GF-D8 (cell line): ENCODE measurements at regions not wholly inside any gene's neighbourhood (a gene's known extent, or its start where the extent isn't known, plus 50 kb on each side); places are given as distances from the start of the nearest gene placed in this dataset.
"Not testable (repeated sequence)": the region's sequence is repeated elsewhere in the genome, so short reads cannot be mapped to it uniquely, and the experiment has no call there.

Experiments used
- DNase-seq: peaks from one replicate; lab custom pipeline; 2025; lab: John Stamatoyannopoulos, UW

DNA sequence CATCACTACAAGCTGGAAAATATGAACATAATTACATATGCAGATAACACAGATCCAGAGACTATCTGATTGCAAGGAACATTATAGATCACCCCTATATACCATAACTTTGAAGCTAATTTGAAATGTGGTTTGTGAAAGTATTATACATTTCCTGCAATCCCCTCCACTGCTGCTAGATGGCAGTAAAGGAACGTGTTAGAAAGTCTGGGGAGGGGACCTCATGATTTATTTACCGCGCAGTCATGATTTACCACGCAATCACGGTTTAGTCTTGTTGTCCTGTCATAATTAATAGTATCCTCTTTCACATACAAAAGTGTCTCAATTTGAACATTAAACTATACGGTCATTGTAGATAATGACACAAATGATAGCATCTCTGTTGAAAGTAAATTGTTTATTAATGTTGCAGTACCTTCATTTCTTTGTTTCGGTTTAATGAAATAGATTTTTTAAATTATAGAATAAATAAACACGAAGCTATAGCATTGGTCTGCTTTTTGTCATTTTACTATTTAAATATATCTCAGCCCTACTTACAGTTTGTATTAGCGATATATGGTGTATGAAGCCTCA is 145.3 kb upstream of the PRSS1 start:
- DNase-seq, result peak; percentile 32

DNA sequence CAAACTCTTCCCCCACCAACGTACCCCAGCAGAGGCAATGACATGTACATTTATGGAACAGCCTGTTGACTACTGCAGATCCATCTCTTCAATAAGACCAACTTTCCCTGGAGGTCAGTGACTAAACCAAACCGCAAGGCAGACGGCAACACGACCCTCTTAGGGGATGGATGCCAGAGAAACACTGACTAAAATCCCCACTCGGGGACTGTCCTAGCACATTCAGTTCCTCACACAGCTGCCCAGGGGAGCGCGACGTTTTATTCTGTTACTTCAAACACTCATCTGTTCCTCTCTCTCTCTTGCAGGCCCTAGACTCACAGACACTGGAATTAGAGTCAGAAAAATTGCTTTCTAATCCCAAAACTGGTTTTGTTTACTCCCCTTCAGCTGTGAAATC is 146.5 kb upstream of the PRSS1 start:
- DNase-seq, result no peak

DNA sequence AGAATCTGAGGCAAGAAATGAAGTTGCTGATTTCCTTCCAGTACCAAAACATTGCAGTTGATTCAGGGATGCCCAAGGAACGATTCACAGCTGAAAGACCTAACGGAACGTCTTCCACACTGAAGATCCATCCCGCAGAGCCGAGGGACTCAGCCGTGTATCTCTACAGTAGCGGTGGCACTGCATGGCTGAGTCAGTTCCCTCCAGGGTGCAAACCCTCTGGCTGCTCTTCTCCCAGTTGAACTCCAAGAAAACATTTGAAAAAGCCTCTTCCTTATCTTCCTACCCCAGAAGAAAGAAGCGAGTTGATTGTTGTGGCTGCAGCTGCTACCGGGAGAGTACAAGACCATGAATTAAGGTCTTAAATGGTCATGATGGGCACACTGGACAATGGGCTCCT is 147.1 kb upstream of the PRSS1 start:
- no peak for DNase-seq

DNA sequence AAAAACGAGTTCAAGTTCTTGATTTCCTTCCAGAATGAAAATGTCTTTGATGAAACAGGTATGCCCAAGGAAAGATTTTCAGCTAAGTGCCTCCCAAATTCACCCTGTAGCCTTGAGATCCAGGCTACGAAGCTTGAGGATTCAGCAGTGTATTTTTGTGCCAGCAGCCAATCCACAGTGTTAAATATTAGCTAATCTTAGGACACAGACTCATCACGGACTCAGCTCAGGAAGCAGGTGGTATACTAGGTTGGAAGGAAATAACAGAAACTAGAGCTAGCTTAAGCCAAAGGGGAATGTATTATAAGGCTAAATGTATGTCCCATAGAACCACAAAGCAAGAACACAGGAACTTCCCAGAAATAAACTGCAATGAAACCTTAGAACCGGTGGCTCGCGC is 151.0 kb upstream of the PRSS1 start:
- no peak for DNase-seq

DNA sequence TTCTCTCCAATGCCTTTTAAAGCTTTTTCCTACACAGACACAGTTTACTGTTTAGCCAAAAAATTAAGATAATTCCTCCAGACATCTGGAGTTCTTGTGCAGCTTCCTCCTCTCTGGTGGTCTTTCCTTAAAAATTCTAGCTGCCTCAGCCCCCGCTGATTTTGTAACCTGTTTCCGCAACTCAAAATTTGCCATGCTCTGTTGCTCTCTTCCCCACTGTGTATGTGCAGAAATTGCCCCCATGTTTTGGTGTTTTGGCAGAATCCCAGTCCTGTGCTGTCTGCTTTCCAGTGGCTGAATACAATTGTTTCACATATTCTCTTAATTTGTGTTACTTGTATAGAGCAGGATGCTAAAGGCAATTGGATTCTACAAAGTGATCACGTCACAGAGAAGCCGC is 151.7 kb upstream of the PRSS1 start:
- no peak for DNase-seq

DNA sequence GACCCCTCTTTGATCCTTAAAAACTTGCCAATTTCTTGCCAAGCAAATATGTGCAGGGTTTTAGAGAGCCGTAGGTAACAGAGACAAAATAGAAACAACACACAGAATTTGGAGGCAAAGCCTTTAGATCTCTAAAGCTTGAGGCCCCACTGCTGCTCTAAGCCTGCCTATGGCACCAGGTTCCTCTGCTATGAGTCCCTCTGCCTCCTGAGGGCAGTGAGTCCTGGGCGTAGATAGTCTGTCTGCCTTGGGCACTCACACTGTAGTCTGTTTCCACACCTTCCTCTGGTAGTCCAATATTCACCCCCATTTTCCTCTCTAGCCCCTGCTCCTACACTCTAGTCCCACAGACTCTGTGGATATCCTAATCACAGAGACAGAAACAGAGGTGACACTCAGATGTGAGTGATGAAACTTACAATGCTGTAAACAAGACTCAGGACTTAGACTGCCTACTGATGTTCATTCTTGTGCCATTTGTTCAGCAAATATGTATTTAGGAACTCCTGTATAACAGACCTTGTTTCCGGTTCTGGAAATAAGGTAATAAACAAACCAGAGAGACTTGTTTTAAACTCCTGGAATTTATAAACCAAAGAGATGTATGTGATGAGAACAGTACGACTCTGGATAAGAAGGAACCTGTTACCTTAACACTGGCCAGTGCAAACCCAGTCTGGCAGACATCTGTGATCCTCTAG is 153.3 kb upstream of the PRSS1 start:
- DNase-seq, result no peak

DNA sequence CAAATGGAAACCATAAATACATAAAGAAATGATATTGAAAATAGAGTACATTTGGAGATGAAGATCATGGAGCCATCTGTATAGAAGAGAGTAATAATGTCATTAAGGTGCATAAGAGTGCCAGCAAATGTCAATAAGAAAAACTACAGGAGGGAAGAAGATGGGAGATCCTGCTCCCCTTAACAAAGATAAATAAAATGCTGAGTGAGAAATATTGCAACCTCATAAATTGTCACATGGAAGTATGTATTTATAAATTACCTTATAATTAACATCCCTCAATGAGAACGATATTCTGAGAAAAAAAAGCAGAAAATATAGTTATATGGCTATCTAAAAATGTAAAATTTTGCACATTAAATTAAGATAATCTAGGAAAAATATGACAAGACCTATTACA is 155.2 kb upstream of the PRSS1 start:
- DNase-seq, result no peak

DNA sequence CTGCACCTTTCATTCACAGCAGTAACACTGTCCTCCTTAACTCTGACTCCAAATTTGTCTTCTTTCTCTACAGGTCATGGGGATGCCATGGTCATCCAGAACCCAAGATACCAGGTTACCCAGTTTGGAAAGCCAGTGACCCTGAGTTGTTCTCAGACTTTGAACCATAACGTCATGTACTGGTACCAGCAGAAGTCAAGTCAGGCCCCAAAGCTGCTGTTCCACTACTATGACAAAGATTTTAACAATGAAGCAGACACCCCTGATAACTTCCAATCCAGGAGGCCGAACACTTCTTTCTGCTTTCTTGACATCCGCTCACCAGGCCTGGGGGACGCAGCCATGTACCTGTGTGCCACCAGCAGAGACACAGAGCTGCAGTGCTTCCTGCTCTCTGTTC is 156.2 kb upstream of the PRSS1 start:
- no peak for DNase-seq

DNA sequence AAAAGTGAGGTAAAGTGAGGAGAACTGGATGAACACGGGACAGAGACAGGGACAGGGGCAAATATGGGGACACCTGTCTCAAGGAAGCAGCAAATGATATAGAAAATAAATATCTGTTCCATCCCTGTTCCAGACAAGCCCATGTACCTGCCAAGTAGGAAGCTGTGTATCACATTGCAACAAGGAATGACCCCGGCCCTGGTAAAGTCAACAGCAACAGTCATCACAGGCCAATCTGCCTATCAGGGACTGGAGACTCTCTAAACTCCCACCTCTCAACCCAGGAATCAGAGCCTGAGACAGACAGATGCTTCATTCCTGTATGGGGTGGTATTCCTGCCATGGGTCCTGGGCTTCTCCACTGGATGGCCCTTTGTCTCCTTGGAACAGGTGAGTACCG is 156.6 kb upstream of the PRSS1 start:
- DNase-seq, result no peak

DNA sequence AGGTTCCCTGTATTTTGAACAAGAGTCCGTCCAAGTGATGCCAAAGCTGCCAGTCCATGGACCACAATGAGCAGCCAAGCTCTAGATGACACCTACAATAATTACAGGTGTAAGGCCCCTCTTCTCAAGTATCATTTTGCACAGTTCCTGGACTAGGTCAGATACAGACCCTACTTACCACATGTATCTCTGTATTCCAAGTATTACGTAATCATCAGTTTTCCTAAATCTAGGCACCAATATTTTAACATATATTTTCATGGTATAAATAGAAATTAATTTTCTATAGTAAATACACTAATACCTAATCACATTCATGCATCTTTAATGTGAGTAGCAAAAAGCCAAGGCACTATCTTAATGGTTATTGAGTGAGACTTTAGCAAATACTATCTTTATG is 157.0 kb upstream of the PRSS1 start:
- no peak for DNase-seq

DNA sequence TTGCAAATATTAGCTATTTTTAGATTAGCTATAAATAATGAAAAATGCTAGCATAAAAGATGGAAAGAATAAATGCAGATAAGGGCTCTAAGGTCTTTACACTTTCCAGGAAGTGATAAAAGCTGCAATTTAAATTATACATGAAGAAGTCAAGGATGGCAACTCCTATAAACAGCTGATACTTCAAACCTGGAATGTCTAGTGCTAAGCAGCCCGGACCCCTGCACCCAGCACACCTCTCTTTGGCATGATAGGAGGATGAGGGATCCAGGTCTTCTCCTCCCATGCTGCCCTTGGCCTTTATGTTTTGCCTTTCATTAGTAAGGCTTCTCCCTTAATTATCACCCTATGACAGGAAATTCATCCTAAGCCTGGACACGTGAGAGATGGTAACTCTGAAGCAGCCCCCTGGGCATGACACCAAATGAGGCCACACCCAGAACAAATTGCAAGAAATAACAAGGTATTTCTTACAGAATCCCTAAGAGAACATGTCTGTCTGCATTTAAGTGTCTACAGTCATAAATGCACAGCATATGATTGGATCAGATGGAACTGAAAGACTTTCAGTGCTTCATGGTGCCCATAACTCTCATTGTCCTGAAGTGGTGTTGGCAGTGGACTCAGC is 158.3 kb upstream of the PRSS1 start:
- no peak for DNase-seq

DNA sequence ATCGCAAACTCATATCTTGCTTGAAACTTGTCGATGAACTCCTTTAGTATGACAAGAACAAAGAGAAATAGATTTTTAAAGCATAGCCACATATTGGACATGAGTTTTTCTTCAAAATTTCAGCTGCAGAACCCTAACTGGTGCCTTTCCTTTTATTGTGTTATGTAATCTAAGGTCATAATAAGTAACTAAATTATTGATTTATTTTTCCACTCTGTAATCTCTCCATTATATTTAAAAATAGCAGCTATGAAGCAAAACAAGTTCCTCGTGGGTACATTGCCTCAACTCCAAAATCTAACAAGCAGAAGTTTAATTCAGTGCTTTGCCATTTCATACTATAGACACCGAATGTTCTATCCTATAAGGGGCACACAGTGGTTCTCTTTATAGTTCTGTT is 159.2 kb upstream of the PRSS1 start:
- DNase-seq, result no peak

DNA sequence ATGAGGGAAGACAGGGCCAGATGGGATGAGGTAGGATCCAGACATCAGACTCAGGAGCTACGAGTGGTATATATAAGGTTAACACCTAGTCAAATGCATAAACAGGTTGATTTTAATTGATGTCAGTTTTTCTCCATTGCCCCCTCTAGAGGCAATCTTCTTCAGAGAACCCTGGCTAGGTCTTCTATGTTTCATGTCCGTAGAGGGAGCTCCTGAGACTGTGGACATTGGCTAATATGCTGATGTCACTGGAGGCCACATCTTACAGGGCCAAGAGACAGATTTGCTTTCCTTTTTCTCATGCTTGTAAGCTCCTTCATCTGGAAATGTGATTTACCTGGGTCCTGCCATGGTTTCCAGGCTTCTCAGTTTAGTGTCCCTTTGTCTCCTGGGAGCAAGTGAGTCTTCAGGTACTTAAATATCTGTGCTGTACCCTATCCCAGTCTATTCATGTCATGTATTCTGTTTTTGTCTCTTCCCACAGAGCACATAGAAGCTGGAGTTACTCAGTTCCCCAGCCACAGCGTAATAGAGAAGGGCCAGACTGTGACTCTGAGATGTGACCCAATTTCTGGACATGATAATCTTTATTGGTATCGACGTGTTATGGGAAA is 161.6 kb upstream of the PRSS1 start:
- DNase-seq, result peak; percentile 45

DNA sequence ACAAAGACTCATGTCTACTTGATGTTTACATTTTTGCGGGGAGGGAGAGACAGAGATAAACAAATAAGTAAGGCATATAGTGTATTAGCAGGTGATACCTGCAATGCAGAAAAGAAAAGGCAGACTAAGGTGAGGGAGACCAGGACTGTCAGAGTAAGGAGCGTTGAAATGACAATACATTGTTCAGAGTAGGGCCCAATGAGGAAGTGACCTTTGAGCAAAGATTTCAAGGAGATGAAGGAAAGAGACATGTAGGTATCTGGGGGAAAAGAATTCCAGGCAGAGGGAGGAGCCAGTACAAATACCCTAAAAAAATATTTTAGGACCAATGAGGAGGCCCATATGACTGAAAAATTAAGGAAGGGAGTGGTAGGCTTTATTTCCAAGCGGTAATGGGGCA is 162.7 kb upstream of the PRSS1 start:
- no peak for DNase-seq

DNA sequence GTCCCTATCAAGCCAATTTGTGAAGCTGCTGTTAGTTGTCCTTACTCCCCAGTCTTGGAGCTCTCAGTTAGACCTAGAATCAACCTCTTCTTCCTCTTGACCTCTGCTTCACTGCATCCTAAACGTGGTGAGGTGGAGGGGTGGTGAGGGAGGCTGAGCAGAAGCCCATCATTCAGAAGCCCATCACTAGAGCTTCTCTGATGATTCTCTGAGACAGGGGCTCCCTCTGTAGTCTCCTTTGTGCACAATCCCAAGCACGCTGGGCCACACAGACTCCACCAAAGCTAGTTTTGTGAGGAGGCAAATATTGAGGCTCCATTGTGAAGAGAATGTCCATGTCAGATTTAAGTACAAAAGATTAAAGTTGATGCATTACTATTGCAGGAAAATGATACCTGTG is 163.8 kb upstream of the PRSS1 start:
- no peak for DNase-seq

DNA sequence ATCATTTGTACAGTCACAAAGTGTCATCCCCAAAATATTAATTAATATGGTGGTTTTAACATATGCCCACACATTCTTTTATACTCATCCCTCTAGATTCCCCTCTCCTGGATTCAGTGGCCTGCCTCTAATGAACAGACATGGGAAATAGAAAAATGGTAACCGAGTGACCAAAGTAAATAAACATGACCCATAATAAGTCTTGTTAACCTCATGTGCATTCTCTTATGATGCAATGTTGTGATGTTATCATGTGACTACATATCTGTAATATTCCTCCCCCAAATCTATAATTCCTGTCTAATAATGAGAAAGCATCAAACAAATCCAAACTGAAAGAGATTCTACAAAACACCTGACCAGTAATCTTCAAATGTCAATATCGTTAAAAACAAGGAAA is 164.5 kb upstream of the PRSS1 start:
- no peak for DNase-seq

DNA sequence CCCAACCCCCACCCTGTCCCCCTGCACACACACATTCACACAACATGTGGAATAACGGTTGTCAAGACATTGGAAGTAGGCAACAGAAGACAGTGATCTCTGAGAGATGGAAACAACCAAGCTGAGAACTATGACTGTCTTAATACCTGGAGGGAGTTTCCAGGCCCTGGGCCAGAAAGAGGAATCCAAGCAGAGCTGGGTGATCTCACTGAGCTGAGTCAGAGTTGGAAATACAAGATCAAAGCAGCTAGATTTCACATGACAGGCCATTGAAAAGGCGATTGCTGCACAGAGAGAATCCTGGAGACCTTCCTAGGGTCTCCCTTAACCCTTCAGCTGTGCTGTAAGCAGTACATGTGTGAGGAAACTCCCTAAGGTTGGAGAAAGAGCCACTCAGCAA is 165.8 kb upstream of the PRSS1 start:
- no peak for DNase-seq

DNA sequence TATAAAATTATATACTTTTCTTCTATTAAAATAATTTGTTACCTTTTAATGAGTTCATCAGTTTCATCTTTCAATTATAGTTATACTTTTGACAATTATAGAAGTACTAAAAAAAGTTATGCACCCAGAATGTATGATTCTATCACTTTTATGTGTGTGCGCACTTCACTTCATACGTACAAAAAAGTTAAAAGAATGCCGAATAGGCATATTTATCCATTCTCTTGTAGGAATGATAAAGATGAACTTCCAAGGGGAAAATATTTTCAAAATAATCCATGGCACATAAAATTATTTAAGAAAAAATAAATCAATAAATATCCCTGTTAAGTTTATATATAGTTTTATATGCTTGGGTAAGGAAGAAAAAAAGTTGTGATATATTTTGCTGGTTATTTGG is 166.9 kb upstream of the PRSS1 start:
- DNase-seq, result no peak

DNA sequence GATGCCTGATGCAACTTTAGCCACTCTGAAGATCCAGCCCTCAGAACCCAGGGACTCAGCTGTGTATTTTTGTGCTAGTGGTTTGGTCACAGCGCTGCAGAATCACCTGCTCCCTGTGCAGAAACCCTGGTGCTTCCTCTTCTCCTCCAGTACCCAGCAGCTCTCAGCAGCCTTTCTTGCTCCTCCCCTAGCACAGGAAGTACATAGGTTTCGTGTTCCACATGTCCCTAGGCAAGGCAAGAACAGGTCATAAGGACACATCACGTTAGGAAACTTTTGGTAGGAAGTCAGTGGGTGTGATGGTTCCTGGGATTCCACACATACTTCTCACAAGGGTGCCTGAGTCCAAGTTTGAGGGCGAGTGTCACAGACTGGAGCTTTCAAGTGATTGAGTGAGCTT is 167.9 kb upstream of the PRSS1 start:
- DNase-seq, result peak; percentile 37

DNA sequence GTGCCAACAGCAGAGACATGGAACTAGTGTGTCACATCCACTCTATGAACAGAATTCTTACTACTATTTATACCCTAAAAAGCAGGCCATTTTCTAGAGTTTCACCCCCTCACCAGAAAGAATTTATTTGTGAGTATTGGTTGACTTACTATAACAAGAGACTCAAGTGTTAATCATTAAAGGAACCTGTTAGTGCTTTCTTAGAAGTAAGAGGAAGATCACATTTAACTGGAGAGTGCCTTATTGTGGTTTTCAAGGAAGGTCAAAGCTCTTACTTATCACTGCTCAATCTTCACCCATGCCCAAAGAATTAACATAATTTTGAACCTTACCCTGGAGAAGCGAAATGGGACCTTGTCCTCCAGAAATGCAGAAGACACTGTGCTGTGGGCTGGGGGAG is 169.3 kb upstream of the PRSS1 start:
- DNase-seq, result no peak

DNA sequence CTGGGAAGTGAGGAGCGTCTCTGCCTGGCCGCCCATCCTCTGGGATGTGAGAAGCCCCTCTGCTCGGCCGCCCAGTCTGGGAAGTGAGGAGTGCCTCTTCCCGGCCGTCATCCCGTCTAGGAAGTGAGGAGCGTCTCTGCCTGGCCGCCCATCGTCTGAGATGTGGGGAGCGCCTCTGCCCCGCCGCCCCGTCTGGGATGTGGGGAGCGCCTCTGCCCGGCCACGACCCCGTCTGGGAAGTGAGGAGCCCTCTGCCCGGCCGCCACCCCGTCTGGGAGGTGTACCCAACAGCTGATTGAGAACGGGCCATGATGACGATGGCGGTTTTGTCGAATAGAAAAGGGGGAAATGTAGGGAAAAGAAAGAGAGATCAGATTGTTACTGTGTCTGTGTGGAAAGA is 173.9 kb upstream of the PRSS1 start:
- not testable (repeated sequence) for DNase-seq

DNA sequence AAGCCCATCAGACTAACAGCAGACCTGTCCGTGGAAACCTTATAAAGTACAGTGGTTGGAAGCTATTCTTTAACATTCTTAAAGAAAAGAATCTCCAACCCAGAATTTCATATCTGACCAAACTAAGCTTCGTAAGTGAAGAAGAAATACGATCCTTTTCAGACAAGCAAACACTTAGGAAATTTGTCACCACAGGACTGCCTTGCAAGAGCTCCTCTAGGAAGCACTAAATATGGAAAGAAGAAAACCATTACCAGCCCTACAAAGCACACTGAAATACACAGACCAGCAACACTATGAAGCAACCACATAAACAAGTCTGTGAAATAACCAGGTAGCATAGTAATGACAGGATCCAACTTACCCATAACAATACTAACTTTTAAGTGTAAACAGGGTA is 177.7 kb upstream of the PRSS1 start:
- no peak for DNase-seq

DNA sequence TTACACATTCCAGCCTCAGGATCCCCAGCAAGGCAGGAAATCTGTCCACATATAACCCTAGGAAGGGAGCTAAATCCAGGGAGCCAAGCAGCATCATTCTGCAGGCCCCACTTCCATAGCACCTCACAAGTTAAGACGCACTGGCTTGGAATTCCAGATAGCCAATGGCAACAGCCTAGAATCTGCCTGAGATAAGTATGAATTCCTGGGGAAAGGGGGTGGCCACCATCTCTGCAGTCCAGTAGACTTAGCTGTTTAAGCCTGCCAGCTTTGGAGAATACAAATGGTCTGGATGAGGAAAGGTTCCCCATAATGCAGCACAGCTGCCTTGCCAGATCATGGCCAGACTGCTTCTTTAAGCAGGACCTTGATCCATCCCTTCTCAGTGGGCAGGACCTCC is 179.4 kb upstream of the PRSS1 start:
- DNase-seq, result no peak
